ENCODE measurements at regions not wholly inside any gene's neighbourhood (a gene's known extent, or its start where the extent isn't known, plus 50 kb on each side); places are given as distances from the start of the nearest gene placed in this dataset.

GRCh38 chr9:88025411-88026117 is 51.2 kb upstream of the CDK20 start:
- TF ChIP-seq EZH2 (IDR thresholded peaks at IDR 0.05; ENCODE audit: borderline replicate concordance, low read depth, low read length, severe bottlenecking) = no peak
- TF ChIP-seq MYC (IDR thresholded peaks at IDR 0.05; ENCODE audit: low read depth, low read length) = no peak
- TF ChIP-seq, protein P1, sequence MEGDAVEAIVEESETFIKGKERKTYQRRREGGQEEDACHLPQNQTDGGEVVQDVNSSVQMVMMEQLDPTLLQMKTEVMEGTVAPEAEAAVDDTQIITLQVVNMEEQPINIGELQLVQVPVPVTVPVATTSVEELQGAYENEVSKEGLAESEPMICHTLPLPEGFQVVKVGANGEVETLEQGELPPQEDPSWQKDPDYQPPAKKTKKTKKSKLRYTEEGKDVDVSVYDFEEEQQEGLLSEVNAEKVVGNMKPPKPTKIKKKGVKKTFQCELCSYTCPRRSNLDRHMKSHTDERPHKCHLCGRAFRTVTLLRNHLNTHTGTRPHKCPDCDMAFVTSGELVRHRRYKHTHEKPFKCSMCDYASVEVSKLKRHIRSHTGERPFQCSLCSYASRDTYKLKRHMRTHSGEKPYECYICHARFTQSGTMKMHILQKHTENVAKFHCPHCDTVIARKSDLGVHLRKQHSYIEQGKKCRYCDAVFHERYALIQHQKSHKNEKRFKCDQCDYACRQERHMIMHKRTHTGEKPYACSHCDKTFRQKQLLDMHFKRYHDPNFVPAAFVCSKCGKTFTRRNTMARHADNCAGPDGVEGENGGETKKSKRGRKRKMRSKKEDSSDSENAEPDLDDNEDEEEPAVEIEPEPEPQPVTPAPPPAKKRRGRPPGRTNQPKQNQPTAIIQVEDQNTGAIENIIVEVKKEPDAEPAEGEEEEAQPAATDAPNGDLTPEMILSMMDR (IDR thresholded peaks at IDR 0.05; ENCODE audit: extremely low read depth in 1 of 2, insufficient read depth in 1 of 2, low read depth in 1 of 2, low read length in 2 of 2) = no peak
- no peak for TF ChIP-seq JUN (IDR thresholded peaks at IDR 0.05; ENCODE audit: borderline replicate concordance, insufficient read depth, insufficient read length, low read depth)
- no peak for TF ChIP-seq POLR2A (IDR thresholded peaks at IDR 0.05; ENCODE audit: low read depth, low read length)
- no peak for TF ChIP-seq FOS (IDR thresholded peaks at IDR 0.05; ENCODE audit: borderline replicate concordance, insufficient read depth, low read length)
- TF ChIP-seq GATA2 (IDR thresholded peaks at IDR 0.05; ENCODE audit: insufficient read depth, insufficient read length, low read depth, low read length) = no peak
- no peak for TF ChIP-seq POLR2AphosphoS5 (IDR thresholded peaks at IDR 0.05; ENCODE audit: insufficient read depth, low read depth, low read length)
- no peak for TF ChIP-seq MAX (IDR thresholded peaks at IDR 0.05; ENCODE audit: insufficient read depth, insufficient read length)
- no peaks in the 10 kb centered on the region for H3K9me1 ChIP-seq (replicated peaks; ENCODE audit: control insufficient read depth, extremely low read depth, insufficient read depth, low read length)
- CTCF ChIA-PET = no interaction called here
- no peak overlapping the region for H3K4me2 ChIP-seq (ENCODE audit: insufficient read depth, low read length)
- no peaks in the 10 kb centered on the region for H3K79me2 ChIP-seq (ENCODE audit: control insufficient read depth, insufficient read depth, low read length)
- POLR2A ChIA-PET = no interaction called here
- intact Hi-C loops (cut with micrococcal nuclease) (no loop called here), dilution Hi-C loops (cut with MboI; ENCODE audit: extremely low pct_ligation_motif_present, low sequenced_read_pairs) (no loop called here)
- no peaks in the 10 kb centered on the region for H3K36me3 ChIP-seq (ENCODE audit: control insufficient read depth in 2 of 2, extremely low read depth in 1 of 2, insufficient read depth in 2 of 2, low read length in 2 of 2)
- BruUV-seq (replicated peaks) = no TSS peak
- H3K27me3 ChIP-seq (ENCODE audit: control insufficient read depth in 2 of 2, insufficient read depth in 2 of 2, low read length in 2 of 2) = no peaks in the 10 kb centered on the region
- DNase-seq (ENCODE audit: low read depth, low spot score) = no peak
- no peak for FAIRE-seq
- no peaks in the 10 kb centered on the region for H4K20me1 ChIP-seq (replicated peaks; ENCODE audit: control insufficient read depth, extremely low read depth, insufficient read depth, low read length)
- H3K9me3 ChIP-seq (replicated peaks; ENCODE audit: control insufficient read depth, insufficient read depth, low read length) = no peaks in the 10 kb centered on the region
- H3K9ac ChIP-seq (replicated peaks; ENCODE audit: extremely low read depth, insufficient read depth, low read length) = no peak overlapping the region
- H3K4me1 ChIP-seq (ENCODE audit: control insufficient read depth, extremely low read depth, insufficient read depth, low read length) = no peaks in the 10 kb centered on the region
- no peak overlapping the region for H2AFZ ChIP-seq (ENCODE audit: low read depth, low read length)
- no peak overlapping the region for H3K4me3 ChIP-seq (replicated peaks in 1 of 3; ENCODE audit: insufficient read depth in 1 of 3, low read depth in 1 of 3, low read length in 3 of 3)
- no peak overlapping the region for H3K27ac ChIP-seq (ENCODE audit: insufficient read depth, low read depth, low read length)

Measured in endothelial cell of umbilical vein (primary cell).